B cell (primary cell): ENCODE measurements at regions not wholly inside any gene's neighbourhood (a gene's known extent, or its start where the extent isn't known, plus 50 kb on each side); places are given as distances from the start of the nearest gene placed in this dataset.
A peak's percentile ranks its signal among the peaks of the same experiment; 100 is the strongest.

ENCODE experiments used
- ATAC-seq: fragments of 200-7000 bp; cut with Tn5 transposase; one replicate; pipeline ENCODE4 v1.10.0; 2021; ENCODE audit warnings: low read depth, mild to moderate bottlenecking, moderate number of reproducible peaks, moderate library complexity
- CTCF ChIA-PET: fragments of 350-600 bp; sonication (Branson Sonifier 250); formaldehyde crosslinking; loops from one replicate; lab custom pipeline; 2021; ENCODE audit warnings: antibody characterized with exemption, inconsistent platforms; lab: Charles Lee
- POLR2A ChIA-PET: fragments of 350-600 bp; sonication (Branson Sonifier 250); formaldehyde crosslinking; loops from one replicate; lab custom pipeline; 2021; ENCODE audit warnings: antibody characterized with exemption; lab: Charles Lee
- DNase-seq: peaks from one replicate; pipeline ENCODE4 v3.0.0; 2013
- H2AFZ ChIP-seq: 2 replicates; pipeline ENCODE4 v1.6.1; 2012; ENCODE audit warnings: mild to moderate bottlenecking, low read depth, low read length; ENCODE audit not compliant: insufficient read depth, poor library complexity, severe bottlenecking
- H3K27ac ChIP-seq, 2 donors: 1 replicate in 1 of 2; 2 replicates in 1 of 2; pipeline ENCODE4 v1.5.1; 2012 to 2013; ENCODE audit warnings: low read length in 2 of 2, mild to moderate bottlenecking in 2 of 2, moderate library complexity in 1 of 2
- H3K27me3 ChIP-seq, 4 experiments: fragments of 200-600 bp in 1 of 4; sonication (generic) in 1 of 4; replicated peaks in 1 of 4; 1 replicate in 2 of 4; 2 replicates in 2 of 4; pipeline versions ENCODE4 v1.6.1 to v1.7.0; 2013 to 2016; ENCODE audit warnings: low read length in 3 of 4, mild to moderate bottlenecking in 2 of 4, mixed read lengths in 1 of 4, moderate library complexity in 1 of 4; ENCODE audit not compliant: insufficient read depth in 4 of 4, control insufficient read depth in 3 of 4; ENCODE audit errors: control extremely low read depth in 1 of 4
- H3K36me3 ChIP-seq, 2 experiments: replicated peaks in 1 of 2; 1 replicate in 1 of 2; 2 replicates in 1 of 2; pipeline versions ENCODE4 v1.6.1 to v1.7.1; 2013; ENCODE audit warnings: low read length in 1 of 2; ENCODE audit not compliant: insufficient read depth in 2 of 2, control insufficient read depth in 1 of 2; ENCODE audit errors: control extremely low read depth in 1 of 2, extremely low read depth in 1 of 2
- H3K4me1 ChIP-seq, 2 donors: fragments of 200-600 bp in 1 of 2; sonication (generic) in 1 of 2; 1 replicate in 1 of 2; 2 replicates in 1 of 2; pipeline versions ENCODE4 v1.5.1 to v1.6.1; 2013 to 2017; ENCODE audit warnings: low read length in 2 of 2; ENCODE audit not compliant: control insufficient read depth in 2 of 2, insufficient read depth in 2 of 2
- H3K4me2 ChIP-seq: replicated peaks from 2 replicates; pipeline ENCODE3; 2012; ENCODE audit warnings: mild to moderate bottlenecking, low read depth, low read length; ENCODE audit not compliant: poor library complexity, severe bottlenecking
- H3K4me3 ChIP-seq, 5 experiments: fragments of 200-600 bp in 1 of 5; sonication (generic) in 1 of 5; 1 replicate in 3 of 5; 2 replicates in 2 of 5; pipeline versions ENCODE4 v1.5.1 to v1.7.0; 2011 to 2016; ENCODE audit warnings: low read length in 4 of 5, mild to moderate bottlenecking in 4 of 5, low read depth in 2 of 5, control low read depth in 1 of 5, moderate library complexity in 1 of 5; ENCODE audit not compliant: insufficient read depth in 1 of 5; ENCODE audit errors: control extremely low read depth in 1 of 5, extremely low read depth in 1 of 5
- H3K79me2 ChIP-seq: fragments of 200-600 bp; sonication (generic); one replicate; pipeline ENCODE4 v1.6.0; 2016; ENCODE audit warnings: low read length; ENCODE audit not compliant: control insufficient read depth, insufficient read depth
- H3K9ac ChIP-seq: fragments of 200-600 bp; sonication (generic); 2 replicates; pipeline ENCODE4 v1.6.1; 2017; ENCODE audit warnings: mild to moderate bottlenecking, low read length, moderate library complexity
- H3K9me3 ChIP-seq, 3 donors: one replicate each; pipeline versions ENCODE4 v1.6.1 to v1.7.1; 2013; ENCODE audit warnings: low read length in 2 of 3; ENCODE audit not compliant: control insufficient read depth in 2 of 3, insufficient read depth in 1 of 3; ENCODE audit errors: control extremely low read depth in 1 of 3
- H4K20me1 ChIP-seq: 2 replicates; pipeline ENCODE4 v1.6.0; 2012; ENCODE audit warnings: mild to moderate bottlenecking, low read length; ENCODE audit not compliant: insufficient read depth, control insufficient read depth, poor library complexity, severe bottlenecking
- H3K27ac Mint-ChIP-seq: one replicate; pipeline ENCODE4 v1.8.0; 2021; ENCODE audit warnings: mixed read lengths
- H3K27me3 Mint-ChIP-seq: one replicate; pipeline ENCODE4 v1.8.0; 2021; ENCODE audit warnings: mixed read lengths
- H3K4me1 Mint-ChIP-seq: one replicate; pipeline ENCODE4 v1.8.0; 2021; ENCODE audit warnings: mixed read lengths
- H3K4me3 Mint-ChIP-seq: one replicate; pipeline ENCODE4 v1.8.0; 2021; ENCODE audit warnings: mixed read lengths
- H3K9me3 Mint-ChIP-seq: one replicate; pipeline ENCODE4 v1.8.0; 2022; ENCODE audit warnings: mixed read lengths; ENCODE audit not compliant: insufficient read depth
- CTCF ChIP-seq: fragments of 200-600 bp; IDR thresholded peaks from one replicate; pipeline ENCODE4 v1.8.0; 2022; ENCODE audit warnings: antibody characterized with exemption, mild to moderate bottlenecking
- EZH2 ChIP-seq: IDR thresholded peaks from 2 replicates; pipeline ENCODE4 v1.6.1; 2012; ENCODE audit warnings: borderline replicate concordance, low read depth, mild to moderate bottlenecking, moderate library complexity, low read length; ENCODE audit not compliant: insufficient read depth, poor library complexity, severe bottlenecking
- WGBS: methylation state at CpG from one replicate; pipeline ENCODE4 v1.1.5; 2013; ENCODE audit warnings: missing lambda C conversion rate; ENCODE audit not compliant: insufficient coverage; 5-methylcytosine and 5-hydroxymethylcytosine counted together
- intact Hi-C: fragments of 100-400 bp; cut with micrococcal nuclease; formaldehyde crosslinking; loops from one replicate; pipeline ENCODE4 v1.10.0; 2022

- Histone ChIP-seq H4K20me1 (no peaks in the 10 kb centered on the region), H3K27me3 (no peaks in the 10 kb centered on the region), H3K36me3 (no peaks in the 10 kb centered on the region), H3K9me3 (peaks cover 0 to 12% (median 11%) of the 10 kb centered on the region in 3 donors), H3K27ac (no peak overlapping the region), H3K79me2 (no peaks in the 10 kb centered on the region), H3K4me1 (peaks cover 60 to 65% of the 10 kb centered on the region in 2 donors), H3K4me3 (no peak overlapping the region), H3K9ac (no peak overlapping the region), H3K4me2 (peak overlapping the region; percentile 48), H2AFZ (peak overlapping the region; percentile 11)
- DNase-seq: no peak
- Mint-ChIP-seq H3K27me3 (no peaks in the 10 kb centered on the region), H3K4me1 (peaks cover 63% of the 10 kb centered on the region), H3K9me3 (no peaks in the 10 kb centered on the region), H3K4me3 (peak overlapping the region; percentile 32), H3K27ac (no peak overlapping the region)
- no peak for ATAC-seq
- ChIA-PET POLR2A (interaction anchor here (0.5 kb wide), 1 partner anchor 109 kb away, joined by 3 read pairs; no protein-coding TSS in a partner anchor), CTCF (interaction anchor here (0.8 to 1.4 kb wide), 4 partner anchors 9 to 864 kb away, joined by 3 to 5 read pairs (median 4); no protein-coding TSS in a partner anchor)
- no CpG with 5 or more reads among the region's 1 CpG for WGBS
- intact Hi-C loops: no loop called here
- TF ChIP-seq CTCF (no peak), EZH2 (no peak)
Observed at GRCh38 chr6:87917886-87918285, 129.8 kb upstream of the SPACA1 start.

- peaks cover 0 to 12% (median 11%) of the 10 kb centered on the region in 3 donors for H3K9me3 ChIP-seq
- H3K4me1 Mint-ChIP-seq: peaks cover 48% of the 10 kb centered on the region
- H3K9me3 Mint-ChIP-seq: no peaks in the 10 kb centered on the region
- no peak for DNase-seq
- CTCF ChIA-PET: interaction anchor here (0.9 to 1.0 kb wide), 2 partner anchors 10 to 84 kb away, joined by 3 to 4 read pairs; no protein-coding TSS in a partner anchor
- H3K27me3 ChIP-seq: no peaks in the 10 kb centered on the region
- H3K4me3 ChIP-seq: no peak overlapping the region
- no peaks in the 10 kb centered on the region for H4K20me1 ChIP-seq
- H3K4me2 ChIP-seq: no peak overlapping the region
- peaks cover 45 to 50% of the 10 kb centered on the region in 2 donors for H3K4me1 ChIP-seq
- no peaks in the 10 kb centered on the region for H3K27me3 Mint-ChIP-seq
- no peak overlapping the region for H3K27ac ChIP-seq
- no peak overlapping the region for H3K9ac ChIP-seq
- no peaks in the 10 kb centered on the region for H3K36me3 ChIP-seq
- no peaks in the 10 kb centered on the region for H3K79me2 ChIP-seq
- no peak for ATAC-seq
- 100% methylated on average over 1 of the region's 1 CpG for WGBS
- POLR2A ChIA-PET: no interaction called here
- H3K4me3 Mint-ChIP-seq: no peak overlapping the region
- TF ChIP-seq CTCF: no peak
- no peak overlapping the region for H2AFZ ChIP-seq
- peak overlapping the region; percentile 23 for H3K27ac Mint-ChIP-seq
- intact Hi-C loops: no loop called here
Observed at GRCh38 chr6:87916446-87916845, 131.2 kb upstream of the SPACA1 start.
